A549 (cell line): ENCODE measurements at regions not wholly inside any gene's neighbourhood (a gene's known extent, or its start where the extent isn't known, plus 50 kb on each side); places are given as distances from the start of the nearest gene placed in this dataset.

Experiments used
- ATAC-seq, 2 experiments: fragments of 200-7000 bp in 1 of 2; fragments of >200 bp in 1 of 2; cut with Nextera tagmentation in 1 of 2; cut with Tn5 transposase in 1 of 2; 3 replicates each; pipeline versions ENCODE4 v1.8.0 to v1.9.1; 2018 to 2020; ENCODE audit warnings: mild to moderate bottlenecking in 1 of 2, moderate library complexity in 1 of 2
- CTCF ChIA-PET: fragments of 300-600 bp; sonication (Branson Sonifier 250); formaldehyde crosslinking; extraction: SDS; loops from one replicate; lab custom pipeline; 2021; ENCODE audit warnings: antibody characterized with exemption, inconsistent platforms; lab: Yijun Ruan, JAX
- POLR2A ChIA-PET: fragments of 350-600 bp; formaldehyde crosslinking; extraction: SDS; loops from one replicate; lab custom pipeline; 2021; ENCODE audit warnings: antibody characterized with exemption, inconsistent platforms; lab: Yijun Ruan, JAX
- DNase-seq, 2 experiments: peaks; one replicate each; pipeline versions ENCODE4 v3.0.0 to v3.0.0-alpha.2; 2011 to 2016; ENCODE audit warnings: low read depth in 1 of 2, low spot score in 1 of 2
- FAIRE-seq: peaks from 2 replicates; lab custom pipeline; 2011; peaks lifted over from hg19 to GRCh38; lab: Jason Lieb, UNC
- H3K27ac ChIP-seq, 2 experiments: fragments of >200 bp; sonication (Bioruptor Twin); formaldehyde crosslinking; 3 replicates each; pipeline ENCODE4 v1.5.1; 2016 to 2017
- H3K4me1 ChIP-seq: fragments of >200 bp; sonication (Bioruptor Twin); formaldehyde crosslinking; 3 replicates; pipeline ENCODE4 v1.6.1; 2016
- H3K4me2 ChIP-seq: fragments of >200 bp; sonication (Bioruptor Twin); formaldehyde crosslinking; 3 replicates; pipeline ENCODE4 v1.6.1; 2016
- H3K4me3 ChIP-seq: fragments of >200 bp; sonication (Bioruptor Twin); formaldehyde crosslinking; 3 replicates; pipeline ENCODE4 v1.5.1; 2016
- H3K9me3 ChIP-seq: fragments of >200 bp; sonication (Bioruptor Twin); formaldehyde crosslinking; 3 replicates; pipeline ENCODE4 v1.6.1; 2016
- CBX2 ChIP-seq: fragments of 200-600 bp; sonication (generic); IDR thresholded peaks from 2 replicates; pipeline ENCODE4 v1.6.1; 2016; ENCODE audit warnings: low read depth, mild to moderate bottlenecking, borderline replicate concordance
- CBX8 ChIP-seq: fragments of 200-600 bp; sonication (generic); IDR thresholded peaks from 2 replicates; pipeline ENCODE4 v1.6.1; 2016
- EP300 ChIP-seq, 2 experiments: fragments of >200 bp; sonication (Bioruptor Twin); formaldehyde crosslinking; IDR thresholded peaks; 2 replicates in 1 of 2; 3 replicates in 1 of 2; pipeline ENCODE4 v1.6.1; 2016 to 2017
- FOSB ChIP-seq: fragments of 250-450 bp; sonication (Bioruptor Pico); IDR thresholded peaks from 2 replicates; pipeline ENCODE4 v1.5.0; 2020; ENCODE audit warnings: mild to moderate bottlenecking, moderate library complexity
- FOXS1 ChIP-seq: fragments of 250-450 bp; sonication (Bioruptor Pico); IDR thresholded peaks from 2 replicates; pipeline ENCODE4 v1.5.0; 2020; ENCODE audit warnings: mild to moderate bottlenecking, moderate library complexity
- GATA3 ChIP-seq: IDR thresholded peaks from 2 replicates; pipeline ENCODE4 v1.6.1; 2012; ENCODE audit warnings: borderline replicate concordance
- HDAC2 ChIP-seq: fragments of 200-600 bp; sonication (generic); IDR thresholded peaks from 2 replicates; pipeline ENCODE4 v1.6.1; 2016
- HEYL ChIP-seq: fragments of 250-450 bp; sonication (Bioruptor Pico); IDR thresholded peaks from 2 replicates; pipeline ENCODE4 v1.8.0; 2021; ENCODE audit warnings: mild to moderate bottlenecking, moderate library complexity
- HOXA7 ChIP-seq: fragments of 250-450 bp; sonication (Bioruptor Pico); IDR thresholded peaks from 2 replicates; pipeline ENCODE4 v1.5.0; 2020; ENCODE audit warnings: mild to moderate bottlenecking, moderate library complexity
- HOXB5 ChIP-seq: fragments of 250-450 bp; sonication (Bioruptor Pico); IDR thresholded peaks from 2 replicates; pipeline ENCODE4 v1.5.0; 2020; ENCODE audit warnings: mild to moderate bottlenecking, moderate library complexity
- JUNB ChIP-seq: fragments of >200 bp; sonication (Bioruptor Twin); formaldehyde crosslinking; IDR thresholded peaks from 2 replicates; pipeline ENCODE4 v1.6.1; 2016
- KDM5A ChIP-seq: fragments of 200-600 bp; sonication (generic); IDR thresholded peaks from 2 replicates; pipeline ENCODE4 v1.6.1; 2016; ENCODE audit warnings: antibody characterized with exemption, mild to moderate bottlenecking
- MAFK ChIP-seq: fragments of 450-650 bp; IDR thresholded peaks from 2 replicates; pipeline ENCODE4 v1.6.1; 2014; ENCODE audit not compliant: partially characterized antibody
- NPAS2 ChIP-seq: fragments of 250-450 bp; sonication (Bioruptor Pico); IDR thresholded peaks from 2 replicates; pipeline ENCODE4 v1.8.0; 2022; ENCODE audit warnings: mild to moderate bottlenecking, moderate library complexity, borderline replicate concordance
- PHF8 ChIP-seq: fragments of 200-600 bp; sonication (generic); IDR thresholded peaks from 2 replicates; pipeline ENCODE4 v1.6.1; 2016; ENCODE audit warnings: low read depth, mild to moderate bottlenecking, antibody characterized with exemption, moderate library complexity, borderline replicate concordance
- RAD21 ChIP-seq, 2 experiments: fragments of >200 bp in 1 of 2; sonication (Bioruptor Twin) in 1 of 2; formaldehyde crosslinking in 1 of 2; IDR thresholded peaks in 1 of 2; conservative IDR thresholded peaks in 1 of 2; 2 replicates in 1 of 2; 3 replicates in 1 of 2; pipeline ENCODE4 v1.6.1; 2012 to 2018; ENCODE audit warnings: inconsistent platforms in 1 of 2
- RCOR1 ChIP-seq: fragments of 150-350 bp; IDR thresholded peaks from 2 replicates; pipeline ENCODE4 v1.6.1; 2014; ENCODE audit warnings: antibody characterized with exemption, low read length, low read depth
- RFX5 ChIP-seq: fragments of 450-650 bp; IDR thresholded peaks from 2 replicates; pipeline ENCODE4 v1.7.1; 2014; ENCODE audit warnings: antibody characterized with exemption, mild to moderate bottlenecking, moderate library complexity
- SMC3 ChIP-seq: fragments of >200 bp; sonication (Bioruptor Twin); formaldehyde crosslinking; IDR thresholded peaks from 3 replicates; pipeline ENCODE4 v1.6.1; 2018; ENCODE audit warnings: inconsistent platforms
- SREBF2 ChIP-seq: fragments of 450-650 bp; IDR thresholded peaks from 2 replicates; pipeline ENCODE4 v1.6.1; 2014; ENCODE audit warnings: mild to moderate bottlenecking, moderate library complexity
- TP53 ChIP-seq: fragments of 250-450 bp; sonication (Bioruptor Pico); IDR thresholded peaks from 2 replicates; pipeline ENCODE4 v1.5.0; 2021; ENCODE audit warnings: mild to moderate bottlenecking, moderate library complexity
- ZC3H11A ChIP-seq: fragments of 450-650 bp; IDR thresholded peaks from 2 replicates; pipeline ENCODE4 v1.6.1; 2014; ENCODE audit warnings: antibody characterized with exemption, mild to moderate bottlenecking
- ZNF302 ChIP-seq: fragments of 250-450 bp; sonication (Bioruptor Pico); IDR thresholded peaks from 2 replicates; pipeline ENCODE4 v1.9.0; 2021; ENCODE audit warnings: inconsistent platforms, mild to moderate bottlenecking, moderate library complexity
- WGBS: methylation state at CpG from one replicate; pipeline ENCODE4 v1.1.6; 2017; ENCODE audit errors: missing lambda C conversion rate; 5-methylcytosine and 5-hydroxymethylcytosine counted together
- TF ChIP-seq, protein P1 (sequence below): fragments of >200 bp; sonication (Bioruptor Twin); formaldehyde crosslinking; IDR thresholded peaks from 3 replicates; pipeline ENCODE4 v1.6.1; 2016
- TF ChIP-seq, protein P2 (sequence below): fragments of 250-450 bp; sonication (Bioruptor Pico); IDR thresholded peaks from 2 replicates; pipeline ENCODE4 v1.5.0; 2020; ENCODE audit warnings: low read depth, mild to moderate bottlenecking, moderate library complexity
- TF ChIP-seq, protein P3 (sequence below): IDR thresholded peaks from 2 replicates; pipeline ENCODE4 v1.6.1; 2012
- TF ChIP-seq, protein P4 (sequence below): fragments of 250-450 bp; sonication (Bioruptor Pico); IDR thresholded peaks from 2 replicates; pipeline ENCODE4 v1.5.0; 2021; ENCODE audit warnings: mild to moderate bottlenecking, moderate library complexity, borderline replicate concordance
- TF ChIP-seq, protein P5 (sequence below): fragments of >200 bp; sonication (Bioruptor Twin); formaldehyde crosslinking; IDR thresholded peaks from 2 replicates; pipeline ENCODE4 v1.6.1; 2016

DNA sequence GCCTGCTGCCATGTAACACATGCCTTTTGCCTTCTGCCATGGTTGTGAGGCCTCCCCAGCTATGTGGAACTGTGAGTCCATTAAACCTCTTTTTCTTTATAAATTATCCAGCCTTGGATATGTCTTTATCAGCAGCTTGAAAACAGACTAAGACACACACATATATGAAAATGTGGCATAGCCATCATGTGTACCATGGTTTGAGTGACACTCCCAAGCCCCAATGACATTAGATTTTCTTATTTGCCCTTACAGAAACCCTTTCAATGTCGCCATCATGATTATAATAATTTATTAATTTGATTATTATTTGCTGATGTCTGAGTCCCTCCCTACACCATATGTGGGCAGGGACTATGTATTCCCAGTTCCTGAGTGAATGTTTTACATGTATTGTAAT lies 63.5 kb upstream of the FGGY start:
- POLR2A ChIA-PET: no interaction called here
- FAIRE-seq: no peak

DNA sequence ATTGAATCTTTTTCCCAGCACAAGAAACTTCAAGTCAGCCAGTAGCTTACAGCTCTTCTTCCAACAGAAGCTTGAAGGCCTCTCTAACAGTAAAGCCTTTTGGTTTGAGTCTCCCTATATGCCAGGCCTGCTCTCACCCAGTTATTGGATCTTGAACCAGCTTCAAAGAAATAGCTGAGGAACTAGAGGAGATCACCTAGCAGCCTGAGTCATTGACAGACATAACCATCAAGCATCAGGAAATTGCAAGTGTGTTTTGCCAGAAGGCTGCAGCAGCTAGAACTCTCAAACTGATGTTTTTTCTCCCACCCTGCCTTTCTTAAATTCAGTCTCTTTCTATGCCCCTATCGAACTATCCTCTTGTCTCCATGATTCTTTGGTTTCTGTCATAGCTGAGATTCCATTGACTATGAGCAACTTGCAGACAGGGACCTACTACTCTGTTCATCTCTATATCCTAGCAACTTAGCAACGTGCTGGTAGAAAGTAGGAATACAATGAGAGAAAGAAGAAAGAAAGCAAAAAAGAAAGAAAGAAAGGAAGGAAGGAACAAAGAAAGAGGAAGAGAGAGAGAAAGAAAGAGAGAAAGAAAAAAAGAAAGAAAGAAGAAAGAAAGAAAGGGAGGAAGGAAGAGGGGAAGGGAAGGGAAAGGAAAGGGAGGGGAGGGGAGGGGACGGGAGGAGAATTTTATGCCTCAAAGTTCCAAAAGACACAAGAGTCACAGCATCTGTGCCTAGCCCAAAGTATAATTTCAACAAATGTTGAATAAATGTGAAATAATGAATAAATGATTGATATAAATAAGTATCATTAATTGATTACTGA lies 60.0 kb upstream of the FGGY start:
- Histone ChIP-seq H3K4me3 (no peak overlapping the region), H3K9me3 (no peaks in the 10 kb centered on the region), H3K27ac (no peak overlapping the region), H3K4me2 (no peak overlapping the region), H3K4me1 (no peaks in the 10 kb centered on the region)
- CTCF ChIA-PET: no interaction called here
- DNase-seq (no peak), FAIRE-seq (no peak), ATAC-seq (no peak)
- POLR2A ChIA-PET: no interaction called here
- WGBS: 66% methylated on average over 3 of the region's 3 CpGs
- no peak for TF ChIP-seq CBX8
- TF ChIP-seq RFX5: no peak
- TF ChIP-seq FOSB (CRISPR knock-in tag): no peak
- TF ChIP-seq SREBF2: no peak
- TF ChIP-seq HDAC2: no peak
- no peak for TF ChIP-seq EP300 (IDR thresholded peaks at IDR 0.05)
- TF ChIP-seq CBX2: no peak
- no peak for TF ChIP-seq TP53
- TF ChIP-seq JUNB: no peak
- TF ChIP-seq, protein P1, sequence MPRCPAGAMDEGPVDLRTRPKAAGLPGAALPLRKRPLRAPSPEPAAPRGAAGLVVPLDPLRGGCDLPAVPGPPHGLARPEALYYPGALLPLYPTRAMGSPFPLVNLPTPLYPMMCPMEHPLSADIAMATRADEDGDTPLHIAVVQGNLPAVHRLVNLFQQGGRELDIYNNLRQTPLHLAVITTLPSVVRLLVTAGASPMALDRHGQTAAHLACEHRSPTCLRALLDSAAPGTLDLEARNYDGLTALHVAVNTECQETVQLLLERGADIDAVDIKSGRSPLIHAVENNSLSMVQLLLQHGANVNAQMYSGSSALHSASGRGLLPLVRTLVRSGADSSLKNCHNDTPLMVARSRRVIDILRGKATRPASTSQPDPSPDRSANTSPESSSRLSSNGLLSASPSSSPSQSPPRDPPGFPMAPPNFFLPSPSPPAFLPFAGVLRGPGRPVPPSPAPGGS: no peak
- TF ChIP-seq, protein P2, sequence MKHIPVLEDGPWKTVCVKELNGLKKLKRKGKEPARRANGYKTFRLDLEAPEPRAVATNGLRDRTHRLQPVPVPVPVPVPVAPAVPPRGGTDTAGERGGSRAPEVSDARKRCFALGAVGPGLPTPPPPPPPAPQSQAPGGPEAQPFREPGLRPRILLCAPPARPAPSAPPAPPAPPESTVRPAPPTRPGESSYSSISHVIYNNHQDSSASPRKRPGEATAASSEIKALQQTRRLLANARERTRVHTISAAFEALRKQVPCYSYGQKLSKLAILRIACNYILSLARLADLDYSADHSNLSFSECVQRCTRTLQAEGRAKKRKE (CRISPR knock-in tag): no peak
- no peak for TF ChIP-seq RAD21 (conservative IDR thresholded peaks at IDR 0.05 in 1 of 2, IDR thresholded peaks at IDR 0.05 in 1 of 2)
- TF ChIP-seq MAFK: no peak
- TF ChIP-seq RCOR1: no peak
- no peak for TF ChIP-seq HOXB5 (CRISPR knock-in tag)
- no peak for TF ChIP-seq GATA3
- TF ChIP-seq, protein P3, sequence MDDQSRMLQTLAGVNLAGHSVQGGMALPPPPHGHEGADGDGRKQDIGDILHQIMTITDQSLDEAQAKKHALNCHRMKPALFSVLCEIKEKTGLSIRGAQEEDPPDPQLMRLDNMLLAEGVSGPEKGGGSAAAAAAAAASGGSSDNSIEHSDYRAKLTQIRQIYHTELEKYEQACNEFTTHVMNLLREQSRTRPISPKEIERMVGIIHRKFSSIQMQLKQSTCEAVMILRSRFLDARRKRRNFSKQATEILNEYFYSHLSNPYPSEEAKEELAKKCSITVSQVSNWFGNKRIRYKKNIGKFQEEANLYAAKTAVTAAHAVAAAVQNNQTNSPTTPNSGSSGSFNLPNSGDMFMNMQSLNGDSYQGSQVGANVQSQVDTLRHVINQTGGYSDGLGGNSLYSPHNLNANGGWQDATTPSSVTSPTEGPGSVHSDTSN: no peak
- no peak for TF ChIP-seq FOXS1
- TF ChIP-seq, all 56 proteins: peak for 0

More for the DNA sequence above, 63.5 kb upstream of the FGGY start:
- Histone ChIP-seq H3K9me3 (no peaks in the 10 kb centered on the region), H3K4me3 (no peak overlapping the region), H3K27ac (no peak overlapping the region), H3K4me1 (no peaks in the 10 kb centered on the region), H3K4me2 (no peak overlapping the region)
- DNase-seq (no peak), ATAC-seq (no peak)
- CTCF ChIA-PET: interaction anchor here (0.6 kb wide), 1 partner anchor 491 kb away, joined by 3 read pairs; no protein-coding TSS in a partner anchor
- WGBS: 62% methylated on average over 1 of the region's 1 CpG
- TF ChIP-seq ZNF302 (CRISPR knock-in tag): no peak
- no peak for TF ChIP-seq JUNB
- no peak for TF ChIP-seq RFX5
- TF ChIP-seq HOXA7 (CRISPR knock-in tag): no peak
- TF ChIP-seq, protein P4, sequence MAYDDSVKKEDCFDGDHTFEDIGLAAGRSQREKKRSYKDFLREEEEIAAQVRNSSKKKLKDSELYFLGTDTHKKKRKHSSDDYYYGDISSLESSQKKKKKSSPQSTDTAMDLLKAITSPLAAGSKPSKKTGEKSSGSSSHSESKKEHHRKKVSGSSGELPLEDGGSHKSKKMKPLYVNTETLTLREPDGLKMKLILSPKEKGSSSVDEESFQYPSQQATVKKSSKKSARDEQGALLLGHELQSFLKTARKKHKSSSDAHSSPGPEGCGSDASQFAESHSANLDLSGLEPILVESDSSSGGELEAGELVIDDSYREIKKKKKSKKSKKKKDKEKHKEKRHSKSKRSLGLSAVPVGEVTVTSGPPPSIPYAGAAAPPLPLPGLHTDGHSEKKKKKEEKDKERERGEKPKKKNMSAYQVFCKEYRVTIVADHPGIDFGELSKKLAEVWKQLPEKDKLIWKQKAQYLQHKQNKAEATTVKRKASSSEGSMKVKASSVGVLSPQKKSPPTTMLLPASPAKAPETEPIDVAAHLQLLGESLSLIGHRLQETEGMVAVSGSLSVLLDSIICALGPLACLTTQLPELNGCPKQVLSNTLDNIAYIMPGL: no peak
- TF ChIP-seq ZC3H11A: no peak
- no peak for TF ChIP-seq HEYL
- TF ChIP-seq NPAS2 (CRISPR knock-in tag): no peak
- TF ChIP-seq PHF8: no peak
- no peak for TF ChIP-seq SMC3
- TF ChIP-seq RAD21 (conservative IDR thresholded peaks at IDR 0.05 in 1 of 2, IDR thresholded peaks at IDR 0.05 in 1 of 2): no peak
- TF ChIP-seq, protein P3: no peak
- TF ChIP-seq, protein P5, sequence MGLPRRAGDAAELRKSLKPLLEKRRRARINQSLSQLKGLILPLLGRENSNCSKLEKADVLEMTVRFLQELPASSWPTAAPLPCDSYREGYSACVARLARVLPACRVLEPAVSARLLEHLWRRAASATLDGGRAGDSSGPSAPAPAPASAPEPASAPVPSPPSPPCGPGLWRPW: no peak
- no peak for TF ChIP-seq KDM5A
